ENCODE measurements at regions not wholly inside any gene's neighbourhood (a gene's known extent, or its start where the extent isn't known, plus 50 kb on each side); places are given as distances from the start of the nearest gene placed in this dataset.

DNA sequence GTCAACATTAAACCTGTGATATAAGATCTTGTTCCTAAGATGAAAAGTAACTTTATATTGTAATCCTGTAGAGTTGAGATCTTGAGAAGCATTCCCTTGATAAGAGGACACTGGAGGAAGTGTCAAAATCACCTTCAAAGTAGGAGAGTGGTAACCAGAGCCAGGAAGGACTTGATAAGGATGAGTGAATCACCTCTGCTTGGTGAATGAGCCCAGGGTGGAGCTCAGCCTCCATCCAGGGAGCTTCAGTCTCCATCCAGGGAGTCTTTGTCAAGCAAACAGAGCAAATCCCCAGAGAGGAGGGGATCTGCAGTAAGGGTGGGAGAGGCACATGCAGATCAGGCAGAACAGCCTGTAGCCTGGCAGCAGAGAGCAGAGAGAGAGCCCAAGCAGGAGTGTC, 167.1 kb upstream of the SIX2 start (continued):
- TF ChIP-seq, protein P1, sequence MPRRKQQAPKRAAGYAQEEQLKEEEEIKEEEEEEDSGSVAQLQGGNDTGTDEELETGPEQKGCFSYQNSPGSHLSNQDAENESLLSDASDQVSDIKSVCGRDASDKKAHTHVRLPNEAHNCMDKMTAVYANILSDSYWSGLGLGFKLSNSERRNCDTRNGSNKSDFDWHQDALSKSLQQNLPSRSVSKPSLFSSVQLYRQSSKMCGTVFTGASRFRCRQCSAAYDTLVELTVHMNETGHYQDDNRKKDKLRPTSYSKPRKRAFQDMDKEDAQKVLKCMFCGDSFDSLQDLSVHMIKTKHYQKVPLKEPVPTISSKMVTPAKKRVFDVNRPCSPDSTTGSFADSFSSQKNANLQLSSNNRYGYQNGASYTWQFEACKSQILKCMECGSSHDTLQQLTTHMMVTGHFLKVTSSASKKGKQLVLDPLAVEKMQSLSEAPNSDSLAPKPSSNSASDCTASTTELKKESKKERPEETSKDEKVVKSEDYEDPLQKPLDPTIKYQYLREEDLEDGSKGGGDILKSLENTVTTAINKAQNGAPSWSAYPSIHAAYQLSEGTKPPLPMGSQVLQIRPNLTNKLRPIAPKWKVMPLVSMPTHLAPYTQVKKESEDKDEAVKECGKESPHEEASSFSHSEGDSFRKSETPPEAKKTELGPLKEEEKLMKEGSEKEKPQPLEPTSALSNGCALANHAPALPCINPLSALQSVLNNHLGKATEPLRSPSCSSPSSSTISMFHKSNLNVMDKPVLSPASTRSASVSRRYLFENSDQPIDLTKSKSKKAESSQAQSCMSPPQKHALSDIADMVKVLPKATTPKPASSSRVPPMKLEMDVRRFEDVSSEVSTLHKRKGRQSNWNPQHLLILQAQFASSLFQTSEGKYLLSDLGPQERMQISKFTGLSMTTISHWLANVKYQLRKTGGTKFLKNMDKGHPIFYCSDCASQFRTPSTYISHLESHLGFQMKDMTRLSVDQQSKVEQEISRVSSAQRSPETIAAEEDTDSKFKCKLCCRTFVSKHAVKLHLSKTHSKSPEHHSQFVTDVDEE (CRISPR knock-in tag; IDR thresholded peaks at IDR 0.05): no peak
- TF ChIP-seq CSDC2 (CRISPR knock-in tag; IDR thresholded peaks at IDR 0.05): no peak
- no peak for TF ChIP-seq RARB (CRISPR knock-in tag; IDR thresholded peaks at IDR 0.05)
- TF ChIP-seq ZNF565 (CRISPR knock-in tag; conservative IDR thresholded peaks at IDR 0.05; ENCODE audit: low read depth): no peak
- no peak for TF ChIP-seq TOX (CRISPR knock-in tag; IDR thresholded peaks at IDR 0.05; ENCODE audit: borderline replicate concordance)
- no peak for TF ChIP-seq GLIS3 (CRISPR knock-in tag; IDR thresholded peaks at IDR 0.05)
- TF ChIP-seq ZNF8 (CRISPR knock-in tag; IDR thresholded peaks at IDR 0.05): no peak

DNA sequence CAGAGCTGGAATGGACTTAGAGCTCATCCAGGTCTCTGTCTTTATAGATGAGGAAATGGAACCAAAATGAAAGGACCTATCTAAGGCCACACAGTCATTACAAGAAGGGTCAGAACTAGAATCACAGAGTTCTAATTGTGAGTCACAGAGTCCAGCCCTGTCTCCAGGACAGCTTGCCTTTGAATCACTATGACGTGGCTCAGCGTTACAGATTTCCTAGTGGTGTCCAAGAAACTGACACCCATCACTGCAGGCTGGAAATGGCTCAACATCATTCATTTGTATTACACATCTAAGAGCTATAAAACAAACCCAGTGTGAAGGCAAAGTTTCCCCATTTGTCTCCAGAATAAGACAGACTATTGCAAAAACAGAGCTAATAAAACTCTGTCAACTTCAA, 164.3 kb upstream of the SIX2 start:
- TF ChIP-seq OSR1 (CRISPR knock-in tag; IDR thresholded peaks at IDR 0.05): no peak
- TF ChIP-seq, protein P2, sequence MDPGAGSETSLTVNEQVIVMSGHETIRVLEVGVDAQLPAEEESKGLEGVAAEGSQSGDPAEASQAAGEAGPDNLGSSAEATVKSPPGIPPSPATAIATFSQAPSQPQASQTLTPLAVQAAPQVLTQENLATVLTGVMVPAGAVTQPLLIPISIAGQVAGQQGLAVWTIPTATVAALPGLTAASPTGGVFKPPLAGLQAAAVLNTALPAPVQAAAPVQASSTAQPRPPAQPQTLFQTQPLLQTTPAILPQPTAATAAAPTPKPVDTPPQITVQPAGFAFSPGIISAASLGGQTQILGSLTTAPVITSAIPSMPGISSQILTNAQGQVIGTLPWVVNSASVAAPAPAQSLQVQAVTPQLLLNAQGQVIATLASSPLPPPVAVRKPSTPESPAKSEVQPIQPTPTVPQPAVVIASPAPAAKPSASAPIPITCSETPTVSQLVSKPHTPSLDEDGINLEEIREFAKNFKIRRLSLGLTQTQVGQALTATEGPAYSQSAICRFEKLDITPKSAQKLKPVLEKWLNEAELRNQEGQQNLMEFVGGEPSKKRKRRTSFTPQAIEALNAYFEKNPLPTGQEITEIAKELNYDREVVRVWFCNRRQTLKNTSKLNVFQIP (CRISPR knock-in tag; IDR thresholded peaks at IDR 0.05; ENCODE audit: borderline replicate concordance, low read depth): peak; percentile 41; the same call in 1 of the 2 replicates
- no peak for TF ChIP-seq ARNTL (CRISPR knock-in tag; IDR thresholded peaks at IDR 0.05; ENCODE audit: borderline replicate concordance, low read depth)
- 0 out of 2 replicates have a peak, but pooled peaks have one; percentile 28 for TF ChIP-seq ISL1 (CRISPR knock-in tag; IDR thresholded peaks at IDR 0.05)
- peak; percentile 59 for ATAC-seq

DNA sequence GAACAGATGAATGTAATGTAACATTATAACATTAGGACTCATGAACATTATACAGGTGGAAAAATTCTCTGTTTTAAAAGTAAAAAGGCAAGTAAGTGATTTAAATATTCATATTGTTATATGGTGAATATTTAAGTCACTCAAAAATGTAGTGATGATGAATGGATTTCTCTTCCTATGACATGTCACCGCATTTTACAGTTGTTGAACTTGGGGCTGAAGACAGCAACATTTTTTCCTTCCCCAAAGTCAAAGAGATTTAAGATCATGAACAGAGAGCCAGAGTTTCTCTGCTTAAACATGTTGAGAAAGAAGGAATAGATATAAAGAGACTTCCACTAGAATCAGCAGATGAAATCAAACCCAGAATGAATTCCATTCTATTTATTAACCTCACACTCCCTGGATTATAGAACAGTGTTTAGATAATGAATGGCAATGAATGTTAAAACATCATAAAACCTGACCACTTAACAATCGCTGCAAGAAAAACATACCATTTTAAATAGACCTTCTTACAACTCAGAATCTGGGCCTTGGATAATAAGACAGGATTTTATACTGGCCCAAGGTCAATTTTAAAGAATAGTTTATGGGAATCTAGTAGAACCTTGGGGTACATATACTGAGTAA, 163.6 kb upstream of the SIX2 start:
- TF ChIP-seq BACH2 (CRISPR knock-in tag; IDR thresholded peaks at IDR 0.05; ENCODE audit: borderline replicate concordance) (no peak), GLIS3 (CRISPR knock-in tag; IDR thresholded peaks at IDR 0.05) (no peak), ARNTL (CRISPR knock-in tag; IDR thresholded peaks at IDR 0.05; ENCODE audit: borderline replicate concordance, low read depth) (no peak), ZNF70 (CRISPR knock-in tag; IDR thresholded peaks at IDR 0.05) (no peak), SNAI2 (CRISPR knock-in tag; IDR thresholded peaks at IDR 0.05) (no peak), ZNF8 (CRISPR knock-in tag; IDR thresholded peaks at IDR 0.05) (no peak), ZFP30 (CRISPR knock-in tag; IDR thresholded peaks at IDR 0.05) (no peak), OSR1 (CRISPR knock-in tag; IDR thresholded peaks at IDR 0.05) (no peak)
- TF ChIP-seq, protein P3, sequence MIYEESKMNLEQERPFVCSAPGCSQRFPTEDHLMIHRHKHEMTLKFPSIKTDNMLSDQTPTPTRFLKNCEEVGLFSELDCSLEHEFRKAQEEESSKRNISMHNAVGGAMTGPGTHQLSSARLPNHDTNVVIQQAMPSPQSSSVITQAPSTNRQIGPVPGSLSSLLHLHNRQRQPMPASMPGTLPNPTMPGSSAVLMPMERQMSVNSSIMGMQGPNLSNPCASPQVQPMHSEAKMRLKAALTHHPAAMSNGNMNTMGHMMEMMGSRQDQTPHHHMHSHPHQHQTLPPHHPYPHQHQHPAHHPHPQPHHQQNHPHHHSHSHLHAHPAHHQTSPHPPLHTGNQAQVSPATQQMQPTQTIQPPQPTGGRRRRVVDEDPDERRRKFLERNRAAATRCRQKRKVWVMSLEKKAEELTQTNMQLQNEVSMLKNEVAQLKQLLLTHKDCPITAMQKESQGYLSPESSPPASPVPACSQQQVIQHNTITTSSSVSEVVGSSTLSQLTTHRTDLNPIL (CRISPR knock-in tag; IDR thresholded peaks at IDR 0.05; ENCODE audit: low read depth): no peak
- TF ChIP-seq, protein P4, sequence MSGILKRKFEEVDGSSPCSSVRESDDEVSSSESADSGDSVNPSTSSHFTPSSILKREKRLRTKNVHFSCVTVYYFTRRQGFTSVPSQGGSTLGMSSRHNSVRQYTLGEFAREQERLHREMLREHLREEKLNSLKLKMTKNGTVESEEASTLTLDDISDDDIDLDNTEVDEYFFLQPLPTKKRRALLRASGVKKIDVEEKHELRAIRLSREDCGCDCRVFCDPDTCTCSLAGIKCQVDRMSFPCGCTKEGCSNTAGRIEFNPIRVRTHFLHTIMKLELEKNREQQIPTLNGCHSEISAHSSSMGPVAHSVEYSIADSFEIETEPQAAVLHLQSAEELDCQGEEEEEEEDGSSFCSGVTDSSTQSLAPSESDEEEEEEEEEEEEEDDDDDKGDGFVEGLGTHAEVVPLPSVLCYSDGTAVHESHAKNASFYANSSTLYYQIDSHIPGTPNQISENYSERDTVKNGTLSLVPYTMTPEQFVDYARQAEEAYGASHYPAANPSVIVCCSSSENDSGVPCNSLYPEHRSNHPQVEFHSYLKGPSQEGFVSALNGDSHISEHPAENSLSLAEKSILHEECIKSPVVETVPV (CRISPR knock-in tag; IDR thresholded peaks at IDR 0.05): no peak
- no peak for ATAC-seq

DNA sequence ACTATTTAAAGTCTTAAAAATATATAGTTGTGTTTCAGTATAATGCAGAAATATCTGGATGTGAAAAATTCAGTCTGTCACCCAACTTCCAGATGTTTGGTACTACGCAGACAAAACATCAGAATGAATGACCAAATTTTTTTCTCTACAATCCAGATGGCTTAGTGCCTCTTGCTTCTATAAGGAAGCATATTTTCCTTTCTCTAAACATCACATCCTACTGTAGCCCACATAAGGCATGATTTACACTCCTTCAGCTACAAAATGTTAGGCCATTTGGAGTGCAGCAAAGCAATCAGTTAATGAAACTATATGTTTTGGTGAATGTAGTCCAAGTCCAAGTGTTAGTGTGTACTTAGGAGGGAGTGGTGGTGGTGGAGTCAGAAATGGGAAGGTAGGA, 162.9 kb upstream of the SIX2 start:
- ATAC-seq: no peak
- TF ChIP-seq, protein P5, sequence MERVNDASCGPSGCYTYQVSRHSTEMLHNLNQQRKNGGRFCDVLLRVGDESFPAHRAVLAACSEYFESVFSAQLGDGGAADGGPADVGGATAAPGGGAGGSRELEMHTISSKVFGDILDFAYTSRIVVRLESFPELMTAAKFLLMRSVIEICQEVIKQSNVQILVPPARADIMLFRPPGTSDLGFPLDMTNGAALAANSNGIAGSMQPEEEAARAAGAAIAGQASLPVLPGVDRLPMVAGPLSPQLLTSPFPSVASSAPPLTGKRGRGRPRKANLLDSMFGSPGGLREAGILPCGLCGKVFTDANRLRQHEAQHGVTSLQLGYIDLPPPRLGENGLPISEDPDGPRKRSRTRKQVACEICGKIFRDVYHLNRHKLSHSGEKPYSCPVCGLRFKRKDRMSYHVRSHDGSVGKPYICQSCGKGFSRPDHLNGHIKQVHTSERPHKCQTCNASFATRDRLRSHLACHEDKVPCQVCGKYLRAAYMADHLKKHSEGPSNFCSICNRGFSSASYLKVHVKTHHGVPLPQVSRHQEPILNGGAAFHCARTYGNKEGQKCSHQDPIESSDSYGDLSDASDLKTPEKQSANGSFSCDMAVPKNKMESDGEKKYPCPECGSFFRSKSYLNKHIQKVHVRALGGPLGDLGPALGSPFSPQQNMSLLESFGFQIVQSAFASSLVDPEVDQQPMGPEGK (CRISPR knock-in tag; IDR thresholded peaks at IDR 0.05; ENCODE audit: borderline replicate concordance): no peak
- TF ChIP-seq ZNF70 (CRISPR knock-in tag; IDR thresholded peaks at IDR 0.05) (no peak), ISL1 (CRISPR knock-in tag; IDR thresholded peaks at IDR 0.05) (no peak), ZNF8 (CRISPR knock-in tag; IDR thresholded peaks at IDR 0.05) (no peak), ESRRG (CRISPR knock-in tag; IDR thresholded peaks at IDR 0.05) (no peak), GLIS3 (CRISPR knock-in tag; IDR thresholded peaks at IDR 0.05) (no peak), RARB (CRISPR knock-in tag; IDR thresholded peaks at IDR 0.05) (no peak), BACH2 (CRISPR knock-in tag; IDR thresholded peaks at IDR 0.05; ENCODE audit: borderline replicate concordance) (no peak), ARNTL (CRISPR knock-in tag; IDR thresholded peaks at IDR 0.05; ENCODE audit: borderline replicate concordance, low read depth) (no peak), OSR1 (CRISPR knock-in tag; IDR thresholded peaks at IDR 0.05) (no peak), ZFP3 (CRISPR knock-in tag; IDR thresholded peaks at IDR 0.05) (no peak)
- TF ChIP-seq, protein P4 (CRISPR knock-in tag; IDR thresholded peaks at IDR 0.05): no peak
- TF ChIP-seq, protein P1 (CRISPR knock-in tag; IDR thresholded peaks at IDR 0.05): no peak
